Thoracic aorta (tissue), 2 donors: ENCODE measurements at regions not wholly inside any gene's neighbourhood (a gene's known extent, or its start where the extent isn't known, plus 50 kb on each side); places are given as distances from the start of the nearest gene placed in this dataset.

Source experiments
- ATAC-seq: fragments of 150-250 bp; one replicate; pipeline ENCODE4 v1.8.0; 2017; ENCODE audit warnings: low read depth; ENCODE audit not compliant: insufficient number of reproducible peaks, low FRiP score
- DNase-seq: peaks from one replicate; pipeline ENCODE4 v3.0.0-alpha.2; 2020; ENCODE audit warnings: low spot score
- H3K27ac ChIP-seq, 2 donors: fragments of 200-600 bp; sonication (generic); 1 replicate in 1 of 2; 2 replicates in 1 of 2; pipeline ENCODE4 v1.5.1; 2016; ENCODE audit warnings: mild to moderate bottlenecking in 2 of 2, moderate library complexity in 2 of 2
- H3K27me3 ChIP-seq: fragments of 200-600 bp; sonication (generic); replicated peaks from 2 replicates; pipeline ENCODE4 v1.6.0; 2016; ENCODE audit warnings: mild to moderate bottlenecking; ENCODE audit not compliant: insufficient read depth
- H3K36me3 ChIP-seq: fragments of 200-600 bp; sonication (generic); one replicate; pipeline ENCODE4 v1.5.1; 2016
- H3K4me1 ChIP-seq, 2 donors: fragments of 200-600 bp; sonication (generic); 1 replicate in 1 of 2; 2 replicates in 1 of 2; pipeline versions ENCODE4 v1.5.1 to v1.6.0; 2016; ENCODE audit warnings: low read depth in 2 of 2, mild to moderate bottlenecking in 1 of 2; ENCODE audit not compliant: control insufficient read depth in 1 of 2
- H3K4me3 ChIP-seq: fragments of 200-600 bp; sonication (generic); 2 replicates; pipeline ENCODE4 v1.5.1; 2016; ENCODE audit warnings: mild to moderate bottlenecking
- H3K9me3 ChIP-seq: fragments of 200-600 bp; sonication (generic); 2 replicates; pipeline ENCODE4 v1.5.1; 2016
- TF ChIP-seq, protein P1 (sequence below): fragments of 200-600 bp; sonication (generic); IDR thresholded peaks from one replicate; pipeline ENCODE4 v1.5.1; 2019; ENCODE audit warnings: antibody characterized with exemption

DNA sequence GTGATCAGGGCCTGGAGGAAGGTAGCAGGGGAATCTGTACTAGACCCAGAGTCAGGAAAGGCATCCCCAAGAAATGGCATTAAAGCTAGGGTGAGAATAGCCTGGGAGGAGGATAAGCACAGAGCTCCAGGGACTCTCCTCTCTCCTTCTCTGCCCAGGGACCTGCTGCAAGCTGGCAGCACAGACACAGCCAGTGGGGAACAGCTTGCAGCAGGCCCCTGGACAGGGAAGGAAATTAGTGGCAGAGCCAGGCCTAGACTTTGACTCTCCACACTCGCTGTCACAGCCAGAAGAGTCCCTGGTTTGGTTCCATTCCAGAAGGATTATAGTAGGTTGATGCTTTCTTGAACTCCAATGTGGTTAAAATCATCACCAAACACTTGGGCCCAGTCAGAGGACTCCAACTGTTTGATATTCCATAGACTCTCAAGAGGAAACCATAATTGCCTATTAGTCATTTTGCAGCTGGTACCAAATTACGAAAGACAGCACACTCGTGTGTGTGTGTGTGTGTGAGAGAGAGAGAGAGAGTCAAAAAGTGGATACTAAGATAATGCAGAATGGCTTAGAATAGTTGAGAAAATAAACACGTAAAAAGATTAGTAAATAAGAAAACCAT lies 95.5 kb upstream of the ATP8B1 start:
- Histone ChIP-seq H3K27ac (no peak overlapping the region), H3K4me1 (no peaks in the 10 kb centered on the region), H3K27me3 (no peaks in the 10 kb centered on the region), H3K36me3 (no peaks in the 10 kb centered on the region), H3K4me3 (no peak overlapping the region), H3K9me3 (no peaks in the 10 kb centered on the region)
- TF ChIP-seq, protein P1, sequence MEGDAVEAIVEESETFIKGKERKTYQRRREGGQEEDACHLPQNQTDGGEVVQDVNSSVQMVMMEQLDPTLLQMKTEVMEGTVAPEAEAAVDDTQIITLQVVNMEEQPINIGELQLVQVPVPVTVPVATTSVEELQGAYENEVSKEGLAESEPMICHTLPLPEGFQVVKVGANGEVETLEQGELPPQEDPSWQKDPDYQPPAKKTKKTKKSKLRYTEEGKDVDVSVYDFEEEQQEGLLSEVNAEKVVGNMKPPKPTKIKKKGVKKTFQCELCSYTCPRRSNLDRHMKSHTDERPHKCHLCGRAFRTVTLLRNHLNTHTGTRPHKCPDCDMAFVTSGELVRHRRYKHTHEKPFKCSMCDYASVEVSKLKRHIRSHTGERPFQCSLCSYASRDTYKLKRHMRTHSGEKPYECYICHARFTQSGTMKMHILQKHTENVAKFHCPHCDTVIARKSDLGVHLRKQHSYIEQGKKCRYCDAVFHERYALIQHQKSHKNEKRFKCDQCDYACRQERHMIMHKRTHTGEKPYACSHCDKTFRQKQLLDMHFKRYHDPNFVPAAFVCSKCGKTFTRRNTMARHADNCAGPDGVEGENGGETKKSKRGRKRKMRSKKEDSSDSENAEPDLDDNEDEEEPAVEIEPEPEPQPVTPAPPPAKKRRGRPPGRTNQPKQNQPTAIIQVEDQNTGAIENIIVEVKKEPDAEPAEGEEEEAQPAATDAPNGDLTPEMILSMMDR: no peak
- ATAC-seq (no peak), DNase-seq (no peak)

DNA sequence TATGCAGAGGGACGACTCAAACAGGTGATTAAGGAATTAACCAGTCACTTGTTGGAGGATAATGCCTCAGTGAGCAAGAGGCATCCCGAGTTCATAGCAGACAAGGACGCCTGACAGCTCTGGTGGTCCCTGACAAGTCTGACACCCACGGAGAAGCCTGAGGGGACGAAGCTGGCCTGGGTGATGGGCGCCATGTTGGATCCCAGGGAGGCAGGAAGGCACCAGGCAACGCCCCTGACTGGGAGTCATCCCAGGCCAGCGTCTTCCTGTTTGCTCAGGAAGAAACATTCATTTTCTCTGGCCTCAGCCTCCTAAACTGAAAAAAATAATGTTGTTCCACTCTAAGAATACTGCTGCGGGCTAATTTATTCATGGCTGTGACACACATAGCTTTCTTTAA lies 92.1 kb upstream of the ATP8B1 start:
- no peaks in the 10 kb centered on the region for H3K27me3 ChIP-seq
- TF ChIP-seq, protein P1: no peak
- no peaks in the 10 kb centered on the region for H3K4me1 ChIP-seq
- H3K4me3 ChIP-seq: no peak overlapping the region
- DNase-seq (no peak), ATAC-seq (no peak)
- no peak overlapping the region for H3K27ac ChIP-seq
- no peaks in the 10 kb centered on the region for H3K9me3 ChIP-seq
- no peaks in the 10 kb centered on the region for H3K36me3 ChIP-seq

DNA sequence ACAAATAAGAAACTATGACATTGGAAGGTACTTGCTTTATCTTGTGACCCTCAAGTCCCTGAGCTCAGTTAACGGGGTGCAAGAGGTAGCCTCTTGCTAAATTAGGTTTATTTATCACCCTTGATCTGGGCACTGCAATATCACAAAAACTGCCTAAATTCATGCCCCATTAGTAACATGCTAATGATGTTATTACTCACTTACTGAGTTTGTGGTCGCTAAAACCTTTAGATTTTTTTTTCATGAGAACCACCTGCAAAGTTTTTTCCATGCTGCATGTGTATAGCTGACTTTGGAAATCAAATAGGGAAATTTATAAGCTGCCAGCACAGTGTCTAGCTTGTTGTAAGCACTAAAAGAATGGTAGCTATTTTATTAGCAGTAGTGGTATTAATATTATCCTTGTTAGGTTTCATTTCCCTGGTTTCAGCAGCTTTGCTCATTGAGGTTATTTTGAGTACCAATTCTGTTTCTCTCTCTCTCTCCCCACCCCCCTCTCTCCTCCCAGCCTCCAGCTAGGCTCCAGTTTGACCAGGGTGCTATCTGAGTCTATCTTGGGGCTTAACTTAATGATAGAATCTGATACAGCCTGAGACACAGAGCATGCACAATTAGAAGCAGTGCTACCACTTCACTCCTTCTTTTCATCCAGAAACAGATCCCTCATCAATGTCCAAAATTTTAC lies 88.7 kb upstream of the ATP8B1 start:
- H3K4me3 ChIP-seq: no peak overlapping the region
- no peak overlapping the region for H3K27ac ChIP-seq
- ATAC-seq (no peak), DNase-seq (no peak)
- TF ChIP-seq, protein P1: no peak
- no peaks in the 10 kb centered on the region for H3K9me3 ChIP-seq
- H3K4me1 ChIP-seq: no peaks in the 10 kb centered on the region
- H3K36me3 ChIP-seq: no peaks in the 10 kb centered on the region
- no peaks in the 10 kb centered on the region for H3K27me3 ChIP-seq

DNA sequence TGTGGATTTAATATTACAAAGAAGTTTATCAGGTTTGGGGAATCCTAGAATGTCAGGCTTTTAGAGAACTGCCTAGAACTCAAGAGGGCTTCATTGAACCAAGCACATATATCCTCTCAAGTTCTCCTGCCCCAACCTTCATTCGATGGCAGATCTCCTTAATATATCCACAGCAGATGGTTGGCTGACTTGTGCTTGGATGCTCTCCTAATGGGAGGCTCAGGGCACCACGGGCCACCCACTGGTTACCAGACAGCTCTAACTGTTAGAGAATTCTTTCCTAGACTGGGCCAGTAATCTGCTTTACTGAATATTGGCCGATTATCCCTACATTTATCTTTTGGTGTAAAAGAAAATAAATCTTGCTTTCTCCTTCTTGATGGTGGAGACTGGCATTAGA lies 87.2 kb upstream of the ATP8B1 start:
- Histone ChIP-seq H3K9me3 (no peaks in the 10 kb centered on the region), H3K27ac (no peak overlapping the region), H3K4me1 (no peaks in the 10 kb centered on the region), H3K36me3 (no peaks in the 10 kb centered on the region), H3K4me3 (no peak overlapping the region), H3K27me3 (no peaks in the 10 kb centered on the region)
- TF ChIP-seq, protein P1: no peak
- DNase-seq: no peak
- ATAC-seq: no peak

DNA sequence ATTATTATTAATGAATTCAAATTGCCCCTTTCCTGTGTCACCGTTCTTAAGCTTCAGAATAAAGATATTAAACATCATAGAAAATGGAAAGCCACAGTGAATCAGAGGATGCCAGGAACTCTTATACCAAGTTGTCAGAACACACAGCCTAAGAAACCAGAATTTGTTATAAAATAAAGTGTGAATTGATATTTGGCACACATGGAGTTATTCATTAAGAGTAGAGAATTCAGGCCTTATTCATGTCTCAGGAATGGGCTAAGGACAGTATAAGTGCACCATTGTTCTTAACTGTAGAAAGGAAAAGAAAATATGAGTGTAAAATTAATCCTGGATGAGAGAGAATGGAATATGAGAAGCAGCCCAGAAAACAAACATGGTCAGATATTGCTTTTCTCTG lies 86.7 kb upstream of the ATP8B1 start:
- Histone ChIP-seq H3K9me3 (no peaks in the 10 kb centered on the region), H3K27me3 (no peaks in the 10 kb centered on the region)

More for the DNA sequence above, 86.7 kb upstream of the ATP8B1 start:
- H3K36me3 ChIP-seq: no peaks in the 10 kb centered on the region
- no peak overlapping the region for H3K27ac ChIP-seq
- DNase-seq: no peak
- TF ChIP-seq, protein P1: no peak
- H3K4me3 ChIP-seq: no peak overlapping the region
- ATAC-seq: no peak
- no peaks in the 10 kb centered on the region for H3K4me1 ChIP-seq
